Heart left ventricle (tissue), 16 donors: ENCODE measurements at regions not wholly inside any gene's neighbourhood (a gene's known extent, or its start where the extent isn't known, plus 50 kb on each side); places are given as distances from the start of the nearest gene placed in this dataset.

Experiments
- ATAC-seq, 4 donors: fragments of 200-7000 bp; cut with Tn5 transposase; one replicate each; pipeline ENCODE4 v1.9.1; 2020 to 2022; ENCODE audit warnings: moderate library complexity in 4 of 4, mild to moderate bottlenecking in 3 of 4, moderate number of reproducible peaks in 1 of 4
- DNase-seq, 5 donors: peaks; one replicate each; pipeline ENCODE4 v3.0.0-alpha.2; 2020
- H3K27ac ChIP-seq, 12 donors: fragments of 200-600 bp; sonication (generic) in 4 of 12; one replicate each; pipeline versions ENCODE4 v1.5.0 to v1.8.0; 2016 to 2022; ENCODE audit warnings: mild to moderate bottlenecking in 2 of 12
- H3K27me3 ChIP-seq, 9 donors: fragments of 200-600 bp; sonication (generic) in 2 of 9; one replicate each; pipeline versions ENCODE4 v1.5.1 to v1.8.0; 2016 to 2022; ENCODE audit warnings: mild to moderate bottlenecking in 3 of 9
- H3K36me3 ChIP-seq, 9 donors: fragments of 200-600 bp; sonication (generic) in 2 of 9; one replicate each; pipeline versions ENCODE4 v1.5.0 to v1.8.0; 2018 to 2022; ENCODE audit warnings: mild to moderate bottlenecking in 2 of 9
- H3K4me1 ChIP-seq, 12 donors: fragments of 200-600 bp; sonication (generic) in 4 of 12; one replicate each; pipeline versions ENCODE4 v1.5.0 to v1.8.0; 2016 to 2022; ENCODE audit warnings: mild to moderate bottlenecking in 3 of 12
- H3K4me3 ChIP-seq, 12 donors: fragments of 200-600 bp; sonication (generic) in 4 of 12; one replicate each; pipeline versions ENCODE4 v1.5.0 to v1.8.0; 2017 to 2022; ENCODE audit warnings: mild to moderate bottlenecking in 9 of 12, moderate library complexity in 4 of 12
- H3K9me3 ChIP-seq, 12 donors: fragments of 200-600 bp; sonication (generic) in 4 of 12; one replicate each; pipeline versions ENCODE4 v1.5.0 to v1.8.0; 2016 to 2022; ENCODE audit warnings: mild to moderate bottlenecking in 1 of 12
- POLR2A ChIP-seq, 2 donors: fragments of 450-650 bp; IDR thresholded peaks; one replicate each; pipeline ENCODE4 v1.6.1; 2017; ENCODE audit warnings: antibody characterized with exemption in 2 of 2, mild to moderate bottlenecking in 2 of 2, moderate library complexity in 2 of 2
- WGBS, 4 donors: extraction: QIAGEN DNeasy Blood & Tissue Kit in 2 of 4; methylation state at CpG; one replicate each; pipeline versions ENCODE4 v1.1.5 to v1.1.7; 2013 to 2018; 5-methylcytosine and 5-hydroxymethylcytosine counted together
- intact Hi-C, 10 donors: fragments of 100-400 bp; cut with DNase I; formaldehyde crosslinking; loops; one replicate each; pipeline versions ENCODE4 v1.11.1 to v1.14.2; 2022
- TF ChIP-seq, protein P1 (sequence below), 12 donors: fragments of 200-600 bp; sonication (generic) in 4 of 12; IDR thresholded peaks; one replicate each; pipeline versions ENCODE4 v1.5.0 to v1.8.0; 2018 to 2022; ENCODE audit warnings: antibody characterized with exemption in 12 of 12, mild to moderate bottlenecking in 5 of 12
- donor health status: ischemic (EF 13 %, LVEDD 7.1; RV severe dilation, severe dysfunction).
- donor health status: healthy with polysubstance abuse.
- donor health status: DM: no; HTN: yes; CAD: no.
- donor health status: DM: no; HTN: no; CAD: no.
- donor health status: ischemic (EF 25% LVEDD 6.9; RV normal size, moderate dysfunction).
- donor health status: ischemic (EF 25% LVEDD 5.7; RV mildly dilated, moderate dysfunction).
- donor health status: healthy.
- donor health status: DM: yes; HTN: yes; CAD: no.
- donor health status: ischemic (EF 35%, LVEDD 5.7; RV mildly dilated, moderate dysfunction).
- donor health status: nonischemic (EF 11% LVEDD 7.7; RV severe dilation, severe dysfunction).
- donor health status: DM: yes; HTN: yes; CAD: no.
- donor health status: PGD.
- donor health status: ischemic (EF 29% LVEDD 5.4; RV normal size, mild dysfunction).
- donor health status: nonischemic (EF 23%, LVEDD 6.1; RV moderate dilation, normal function).

DNA sequence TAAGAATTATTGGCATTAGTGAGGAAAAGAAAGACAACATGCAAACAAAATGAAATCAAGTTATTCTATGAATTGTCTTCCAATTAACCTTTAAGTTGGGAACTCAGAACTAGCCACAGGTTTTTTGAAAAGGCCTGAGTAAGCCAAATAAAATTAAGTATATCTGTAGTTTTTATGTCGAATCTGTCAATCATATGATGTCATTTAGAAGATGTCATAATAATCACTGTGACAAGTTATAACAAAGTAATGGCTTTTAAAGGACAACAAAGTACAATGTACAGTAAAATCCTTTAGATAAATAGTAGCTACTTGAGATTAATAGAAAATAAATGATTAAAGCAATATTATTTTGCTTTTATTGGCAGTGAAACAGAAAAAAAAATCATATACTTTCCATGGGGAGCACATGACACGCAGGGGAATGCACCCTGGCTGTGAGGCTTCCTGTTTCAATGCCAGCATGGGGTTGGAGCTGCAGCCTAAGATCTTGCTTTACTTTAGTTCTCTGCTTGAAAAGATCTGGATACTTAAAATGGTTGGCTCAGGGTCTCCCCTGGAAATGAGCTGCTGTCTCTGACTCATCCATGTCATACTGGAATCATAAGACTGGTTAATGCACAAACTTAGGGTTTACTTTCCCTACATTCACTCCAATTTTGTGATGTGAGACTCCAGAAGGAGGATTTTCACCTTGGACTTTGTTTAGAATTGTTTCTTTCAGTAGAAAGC lies 284.3 kb downstream of the TAF11L14 start:
- Histone ChIP-seq H3K27ac (no peak overlapping the region), H3K9me3 (no peaks in the 10 kb centered on the region), H3K36me3 (no peaks in the 10 kb centered on the region), H3K27me3 (no peaks in the 10 kb centered on the region), H3K4me1 (no peaks in the 10 kb centered on the region), H3K4me3 (no peak overlapping the region)
- no peak for TF ChIP-seq POLR2A (IDR thresholded peaks at IDR 0.05)
- TF ChIP-seq, protein P1, sequence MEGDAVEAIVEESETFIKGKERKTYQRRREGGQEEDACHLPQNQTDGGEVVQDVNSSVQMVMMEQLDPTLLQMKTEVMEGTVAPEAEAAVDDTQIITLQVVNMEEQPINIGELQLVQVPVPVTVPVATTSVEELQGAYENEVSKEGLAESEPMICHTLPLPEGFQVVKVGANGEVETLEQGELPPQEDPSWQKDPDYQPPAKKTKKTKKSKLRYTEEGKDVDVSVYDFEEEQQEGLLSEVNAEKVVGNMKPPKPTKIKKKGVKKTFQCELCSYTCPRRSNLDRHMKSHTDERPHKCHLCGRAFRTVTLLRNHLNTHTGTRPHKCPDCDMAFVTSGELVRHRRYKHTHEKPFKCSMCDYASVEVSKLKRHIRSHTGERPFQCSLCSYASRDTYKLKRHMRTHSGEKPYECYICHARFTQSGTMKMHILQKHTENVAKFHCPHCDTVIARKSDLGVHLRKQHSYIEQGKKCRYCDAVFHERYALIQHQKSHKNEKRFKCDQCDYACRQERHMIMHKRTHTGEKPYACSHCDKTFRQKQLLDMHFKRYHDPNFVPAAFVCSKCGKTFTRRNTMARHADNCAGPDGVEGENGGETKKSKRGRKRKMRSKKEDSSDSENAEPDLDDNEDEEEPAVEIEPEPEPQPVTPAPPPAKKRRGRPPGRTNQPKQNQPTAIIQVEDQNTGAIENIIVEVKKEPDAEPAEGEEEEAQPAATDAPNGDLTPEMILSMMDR (IDR thresholded peaks at IDR 0.05) = no peak
- 35 to 38% (median 36%) methylated on average over 2 of the region's 2 CpGs for WGBS, 4 donors
- intact Hi-C loops = no loop called here
- ATAC-seq (no peak), DNase-seq (no peak)

DNA sequence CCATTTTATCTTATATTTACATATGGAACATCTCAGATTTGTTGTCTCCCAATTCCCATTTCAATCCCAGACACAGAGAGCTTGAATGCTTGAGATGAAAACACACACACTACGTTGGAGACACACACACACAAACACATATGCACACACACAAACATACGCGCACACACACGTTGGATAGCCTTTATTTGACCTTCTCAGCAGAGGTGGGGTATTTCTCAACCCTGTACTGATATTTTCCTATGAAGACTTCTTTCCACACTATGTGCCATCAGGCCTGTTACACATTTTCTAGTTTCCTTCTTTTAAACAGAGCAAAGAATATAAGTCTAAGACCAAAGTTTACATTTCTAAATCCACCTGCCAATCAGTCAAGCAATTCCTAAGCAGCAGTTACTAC lies 291.0 kb downstream of the TAF11L14 start:
- intact Hi-C loops = no loop called here

DNA sequence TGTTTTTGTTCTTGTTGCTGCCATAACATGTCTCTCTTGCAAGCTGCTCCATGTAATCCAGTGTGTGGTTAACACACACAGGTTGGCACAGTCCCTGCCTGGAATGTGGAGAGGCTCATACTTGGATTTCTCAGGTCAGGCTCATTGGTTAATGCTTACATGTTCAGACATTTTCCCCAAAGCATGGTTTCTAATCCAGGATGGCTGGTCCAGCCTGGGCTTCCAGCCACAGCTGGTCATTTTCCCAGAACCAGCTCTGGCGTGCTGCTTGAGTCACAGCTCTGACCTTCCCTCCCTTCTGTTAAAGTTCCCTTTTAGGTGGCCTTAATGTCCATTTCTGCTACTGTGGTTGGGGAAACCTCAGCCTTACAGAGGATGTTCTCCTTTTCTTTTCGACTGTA lies 294.3 kb downstream of the TAF11L14 start:
- WGBS, 4 donors = 60 to 63% (median 61%) methylated on average over 2 of the region's 2 CpGs
- ATAC-seq = no peak

More for the DNA sequence above, 291.0 kb downstream of the TAF11L14 start:
- no peaks in the 10 kb centered on the region for H3K27me3 ChIP-seq
- 76 to 81% (median 77%) methylated on average over 4 of the region's 4 CpGs for WGBS, 4 donors
- ATAC-seq (no peak), DNase-seq (no peak)
- H3K36me3 ChIP-seq = no peaks in the 10 kb centered on the region
- TF ChIP-seq, protein P1 (IDR thresholded peaks at IDR 0.05) = no peak
- TF ChIP-seq POLR2A (IDR thresholded peaks at IDR 0.05) = no peak
- no peak overlapping the region for H3K4me3 ChIP-seq
- H3K27ac ChIP-seq = no peak overlapping the region
- no peaks in the 10 kb centered on the region for H3K9me3 ChIP-seq
- peaks cover 0 to 3% (median 0%) of the 10 kb centered on the region in 12 donors for H3K4me1 ChIP-seq

DNA sequence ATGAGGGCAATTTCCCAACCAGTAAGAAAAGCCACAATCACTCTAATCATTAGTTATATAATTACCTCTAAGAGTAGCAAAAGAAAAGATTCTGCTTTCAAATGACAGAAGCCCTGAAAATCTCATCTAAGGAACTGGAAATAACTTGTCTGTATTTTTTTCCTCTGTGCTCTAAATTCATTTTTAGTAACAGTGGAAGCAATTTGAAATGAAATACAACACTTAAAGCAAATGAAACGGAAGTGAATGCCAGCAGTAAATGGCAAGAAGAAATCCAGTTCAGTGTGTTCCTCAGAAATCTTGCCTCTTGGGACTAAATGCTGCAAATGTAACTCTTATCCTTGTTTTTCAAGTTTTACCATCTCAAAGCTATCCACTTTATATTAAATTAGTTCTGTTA lies 294.9 kb downstream of the TAF11L14 start:
- WGBS, 4 donors = 28 to 53% (median 37%) methylated on average over 1 of the region's 1 CpG
- intact Hi-C loops = no loop called here
- Histone ChIP-seq H3K36me3 (no peaks in the 10 kb centered on the region), H3K4me1 (peaks cover 0 to 3% (median 0%) of the 10 kb centered on the region in 12 donors), H3K9me3 (peaks cover 0 to 23% (median 12%) of the 10 kb centered on the region in 12 donors), H3K27ac (peak overlapping the region in 1 of 12 donors; percentile 11), H3K27me3 (no peaks in the 10 kb centered on the region), H3K4me3 (no peak overlapping the region)
- TF ChIP-seq, protein P1 (IDR thresholded peaks at IDR 0.05) = no peak
- no peak for TF ChIP-seq POLR2A (IDR thresholded peaks at IDR 0.05)
- ATAC-seq (no peak), DNase-seq (no peak)

More for the DNA sequence above, 294.3 kb downstream of the TAF11L14 start:
- DNase-seq = no peak
- Histone ChIP-seq H3K27ac (no peak overlapping the region), H3K27me3 (no peaks in the 10 kb centered on the region), H3K4me1 (peaks cover 0 to 3% (median 0%) of the 10 kb centered on the region in 12 donors), H3K4me3 (no peak overlapping the region), H3K36me3 (no peaks in the 10 kb centered on the region), H3K9me3 (peaks cover 0 to 17% (median 7%) of the 10 kb centered on the region in 12 donors)
- intact Hi-C loops = no loop called here
- TF ChIP-seq, protein P1 (IDR thresholded peaks at IDR 0.05) = no peak
- TF ChIP-seq POLR2A (IDR thresholded peaks at IDR 0.05) = no peak
